GM12873 (cell line): ENCODE measurements at regions not wholly inside any gene's neighbourhood (a gene's known extent, or its start where the extent isn't known, plus 50 kb on each side); places are given as distances from the start of the nearest gene placed in this dataset.

Experiments used
- TF ChIP-seq, protein P1 (sequence below): IDR thresholded peaks from 2 replicates; pipeline ENCODE4 v1.5.1; 2012; ENCODE audit warnings: low read depth, mild to moderate bottlenecking, moderate library complexity, low read length, control low read depth; ENCODE audit not compliant: insufficient read depth; ENCODE audit errors: missing control alignments

DNA sequence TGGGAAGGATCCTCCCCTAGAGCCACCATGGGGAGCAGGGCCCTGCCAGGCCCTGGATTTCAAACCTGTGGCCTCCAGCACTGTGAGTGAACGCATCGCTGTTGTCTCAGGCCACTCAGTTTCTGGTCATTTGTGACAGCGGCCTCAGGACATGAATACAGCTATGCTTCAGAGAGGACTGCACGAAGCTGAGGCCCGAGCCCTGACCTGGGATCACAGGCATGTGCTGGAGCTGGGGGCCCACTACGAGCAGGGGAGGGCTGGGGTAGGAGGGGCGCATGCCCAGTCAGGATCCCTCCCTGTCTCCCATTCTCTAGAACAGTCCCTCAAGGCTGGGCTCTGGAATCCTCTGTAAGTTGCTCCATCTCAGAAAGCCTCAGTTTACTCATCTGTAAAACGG lies 242.1 kb downstream of the CTTN start:
- TF ChIP-seq, protein P1, sequence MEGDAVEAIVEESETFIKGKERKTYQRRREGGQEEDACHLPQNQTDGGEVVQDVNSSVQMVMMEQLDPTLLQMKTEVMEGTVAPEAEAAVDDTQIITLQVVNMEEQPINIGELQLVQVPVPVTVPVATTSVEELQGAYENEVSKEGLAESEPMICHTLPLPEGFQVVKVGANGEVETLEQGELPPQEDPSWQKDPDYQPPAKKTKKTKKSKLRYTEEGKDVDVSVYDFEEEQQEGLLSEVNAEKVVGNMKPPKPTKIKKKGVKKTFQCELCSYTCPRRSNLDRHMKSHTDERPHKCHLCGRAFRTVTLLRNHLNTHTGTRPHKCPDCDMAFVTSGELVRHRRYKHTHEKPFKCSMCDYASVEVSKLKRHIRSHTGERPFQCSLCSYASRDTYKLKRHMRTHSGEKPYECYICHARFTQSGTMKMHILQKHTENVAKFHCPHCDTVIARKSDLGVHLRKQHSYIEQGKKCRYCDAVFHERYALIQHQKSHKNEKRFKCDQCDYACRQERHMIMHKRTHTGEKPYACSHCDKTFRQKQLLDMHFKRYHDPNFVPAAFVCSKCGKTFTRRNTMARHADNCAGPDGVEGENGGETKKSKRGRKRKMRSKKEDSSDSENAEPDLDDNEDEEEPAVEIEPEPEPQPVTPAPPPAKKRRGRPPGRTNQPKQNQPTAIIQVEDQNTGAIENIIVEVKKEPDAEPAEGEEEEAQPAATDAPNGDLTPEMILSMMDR, result no peak

DNA sequence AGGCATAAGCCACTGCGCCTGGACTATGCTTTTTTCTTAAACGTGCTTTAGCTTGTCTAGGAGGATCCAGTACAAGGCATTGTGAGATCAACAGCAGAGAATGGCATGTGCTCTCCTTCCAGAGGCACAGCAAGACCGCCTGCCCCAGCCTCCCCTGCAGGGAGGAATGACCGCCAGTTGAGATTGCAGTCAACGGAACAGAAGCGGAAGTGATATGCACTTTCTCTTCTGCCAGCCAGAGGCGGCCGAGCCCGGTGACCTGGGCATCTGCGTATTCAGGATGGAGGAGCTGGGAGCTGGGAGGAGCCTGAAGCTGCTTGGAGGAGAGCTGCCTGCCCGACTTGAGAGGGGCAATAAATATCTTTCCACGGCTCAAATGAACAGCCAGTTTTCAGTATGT lies 243.0 kb downstream of the CTTN start:
- TF ChIP-seq, protein P1, result no peak

DNA sequence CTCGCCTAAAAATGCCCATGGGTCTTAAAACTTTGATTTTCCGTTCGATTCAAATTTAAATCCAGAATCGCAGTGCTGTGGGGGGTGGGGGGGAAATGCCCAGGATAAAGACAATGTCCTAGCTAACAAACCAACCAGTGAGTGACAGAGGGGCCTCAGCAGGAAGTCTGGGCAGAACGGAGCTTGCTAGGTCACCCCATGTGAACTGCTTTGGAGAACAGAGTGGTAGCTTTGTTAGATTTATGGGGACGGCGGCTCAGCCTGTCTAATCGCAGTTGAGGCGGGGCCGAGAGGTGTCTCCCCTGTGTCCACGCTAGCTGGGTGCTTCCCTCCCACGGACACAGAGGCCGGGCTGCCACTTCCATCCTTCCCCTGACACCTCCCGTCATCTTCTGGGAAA lies 243.9 kb downstream of the CTTN start:
- TF ChIP-seq, protein P1, result no peak

- TF ChIP-seq, protein P1, result no peak
Measured at GRCh38 chr11:70643642-70644041, 245.3 kb downstream of the CTTN start.

DNA sequence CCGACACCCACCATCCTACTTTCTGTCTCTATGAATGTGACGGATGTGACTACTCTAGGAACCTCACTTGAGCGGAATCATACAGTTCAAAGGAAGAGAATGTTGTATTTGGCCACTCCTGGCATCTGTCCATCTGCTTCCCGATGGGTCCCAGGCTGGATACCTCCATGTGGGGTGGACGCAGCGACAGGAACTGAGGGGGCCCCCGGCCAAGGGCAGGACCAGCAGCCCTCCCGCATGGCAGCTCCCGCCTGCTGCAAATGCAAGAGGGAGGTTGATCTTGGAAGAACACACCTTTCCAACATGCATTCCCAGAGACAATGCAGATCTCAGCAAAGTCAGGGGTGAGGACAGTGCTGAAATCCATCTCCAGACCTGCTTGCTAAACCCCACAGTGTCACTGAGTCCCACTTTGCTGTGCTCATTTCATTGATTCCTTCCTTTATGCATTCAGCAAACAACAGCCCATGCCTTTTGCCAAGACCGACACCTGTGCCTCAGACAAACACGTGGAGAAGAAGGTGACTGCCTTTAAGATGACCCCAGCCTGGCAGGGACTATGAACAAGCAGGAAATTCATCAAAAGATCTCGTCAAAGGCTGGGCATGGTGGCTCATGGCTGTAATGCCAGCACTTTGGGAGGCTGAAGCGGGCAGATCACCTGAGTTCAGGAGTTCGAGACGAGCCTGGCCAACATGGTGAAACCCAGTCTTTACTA lies 246.2 kb downstream of the CTTN start:
- TF ChIP-seq, protein P1, result no peak

GRCh38 chr11:70645537-70645936 lies 247.2 kb downstream of the CTTN start:
- TF ChIP-seq, protein P1, result no peak

DNA sequence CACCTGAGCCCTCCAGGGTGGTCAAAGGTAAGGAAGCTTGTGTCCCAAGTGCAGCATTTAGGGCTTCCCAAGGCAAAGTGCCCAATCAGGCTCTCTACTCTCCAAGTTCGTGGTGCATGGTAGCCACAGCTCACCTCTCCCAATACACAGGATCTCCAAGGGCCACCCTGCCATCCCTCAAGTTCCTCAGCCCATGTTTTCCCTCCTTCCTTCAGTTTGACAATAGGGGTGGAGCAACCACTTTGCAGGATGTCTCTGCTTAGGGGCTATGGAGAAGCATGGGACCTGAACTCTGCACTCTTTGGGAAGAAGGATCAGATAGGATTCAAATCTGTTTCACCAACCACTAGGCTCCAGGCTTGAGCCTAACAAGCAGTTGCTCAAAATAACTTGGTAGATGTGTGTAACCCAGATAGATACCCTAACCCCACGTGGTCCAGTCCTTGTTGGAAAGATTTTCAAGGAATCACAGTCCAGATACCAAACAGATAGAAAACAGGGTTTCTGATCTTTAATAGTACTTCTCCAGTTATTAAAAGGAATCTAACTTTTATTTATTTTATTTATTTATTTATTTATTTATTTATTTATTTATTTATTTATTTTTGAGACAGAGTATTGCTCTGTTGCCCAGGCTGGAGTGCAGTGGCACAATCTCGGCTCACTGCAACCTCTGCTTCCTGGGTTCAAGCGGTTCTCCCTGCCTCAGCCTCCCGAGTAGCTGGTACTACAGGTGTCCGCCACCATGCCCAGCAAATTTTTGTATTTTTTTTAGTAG lies 248.1 kb downstream of the CTTN start:
- TF ChIP-seq, protein P1, result no peak
